Spinal cord (tissue), 9 donors: ENCODE measurements at regions not wholly inside any gene's neighbourhood (a gene's known extent, or its start where the extent isn't known, plus 50 kb on each side); places are given as distances from the start of the nearest gene placed in this dataset.
"Not testable (repeated sequence)": the region's sequence is repeated elsewhere in the genome, so short reads cannot be mapped to it uniquely, and the experiment has no call there.

Experiments
- DNase-seq, 6 donors: peaks; one replicate each; pipeline versions ENCODE4 v3.0.0 to v3.0.0-alpha.2; 2013 to 2015; ENCODE audit warnings: low spot score in 6 of 6, low read depth in 4 of 6
- H3K27ac ChIP-seq: one replicate; pipeline ENCODE4 v1.5.1; 2013; ENCODE audit warnings: low read depth, low read length, control low read depth
- H3K27me3 ChIP-seq: one replicate; pipeline ENCODE4 v1.6.1; 2013; ENCODE audit warnings: low read length; ENCODE audit not compliant: control insufficient read depth, insufficient read depth
- H3K36me3 ChIP-seq: one replicate; pipeline ENCODE4 v1.6.1; 2013; ENCODE audit warnings: low read length; ENCODE audit not compliant: control insufficient read depth, insufficient read depth
- H3K4me1 ChIP-seq: one replicate; pipeline ENCODE4 v1.6.1; 2013; ENCODE audit warnings: low read length; ENCODE audit not compliant: control insufficient read depth, insufficient read depth
- H3K4me3 ChIP-seq: one replicate; pipeline ENCODE4 v1.5.1; 2013; ENCODE audit warnings: low read depth, low read length, control low read depth
- H3K9me3 ChIP-seq: one replicate; pipeline ENCODE4 v1.6.1; 2013; ENCODE audit warnings: low read length; ENCODE audit not compliant: control insufficient read depth, insufficient read depth
- WGBS: methylation state at CpG from one replicate; pipeline ENCODE4 v1.1.5; 2013; ENCODE audit warnings: missing lambda C conversion rate; ENCODE audit not compliant: insufficient coverage; 5-methylcytosine and 5-hydroxymethylcytosine counted together
- donor health status: healthy.

GRCh38 chr4:16418814-16419213 is 192.5 kb upstream of the TAPT1 start:
- no peak overlapping the region for H3K4me3 ChIP-seq
- no peaks in the 10 kb centered on the region for H3K27me3 ChIP-seq
- peak in 1 of 6 donors; percentile 49 for DNase-seq
- no peaks in the 10 kb centered on the region for H3K36me3 ChIP-seq
- no peaks in the 10 kb centered on the region for H3K4me1 ChIP-seq
- no peaks in the 10 kb centered on the region for H3K9me3 ChIP-seq
- no peak overlapping the region for H3K27ac ChIP-seq

GRCh38 chr4:16417198-16417597 is 190.9 kb upstream of the TAPT1 start:
- WGBS: no CpG with 5 or more reads among the region's 4 CpGs
- no peaks in the 10 kb centered on the region for H3K4me1 ChIP-seq
- H3K27me3 ChIP-seq: no peaks in the 10 kb centered on the region
- no peaks in the 10 kb centered on the region for H3K9me3 ChIP-seq
- DNase-seq: no peak
- no peak overlapping the region for H3K27ac ChIP-seq
- no peaks in the 10 kb centered on the region for H3K36me3 ChIP-seq
- H3K4me3 ChIP-seq: no peak overlapping the region

DNA sequence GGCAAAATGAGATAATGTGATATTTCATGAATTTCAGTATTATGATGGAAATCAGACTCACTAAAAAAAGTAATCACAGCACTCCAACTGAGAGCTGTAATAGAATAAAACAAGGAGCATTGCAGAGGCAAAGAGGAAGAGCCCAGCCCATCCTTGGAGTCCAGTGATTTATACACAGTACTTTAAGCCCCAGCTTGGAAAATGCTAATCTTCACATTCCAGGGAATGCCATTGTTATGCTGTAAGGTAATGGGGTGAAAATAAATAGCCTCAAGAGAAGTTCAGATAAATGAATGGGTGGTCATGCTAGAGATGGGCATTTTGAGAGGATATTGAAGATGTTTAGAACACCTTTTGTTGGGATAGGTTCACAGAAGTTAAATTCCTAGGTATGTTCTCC is 190.3 kb upstream of the TAPT1 start:
- Histone ChIP-seq H3K27me3 (no peaks in the 10 kb centered on the region), H3K4me1 (no peaks in the 10 kb centered on the region), H3K9me3 (no peaks in the 10 kb centered on the region), H3K36me3 (no peaks in the 10 kb centered on the region), H3K4me3 (no peak overlapping the region), H3K27ac (no peak overlapping the region)
- DNase-seq: no peak

- Histone ChIP-seq H3K36me3 (no peaks in the 10 kb centered on the region), H3K4me3 (no peak overlapping the region), H3K27me3 (no peaks in the 10 kb centered on the region), H3K9me3 (no peaks in the 10 kb centered on the region), H3K27ac (no peak overlapping the region), H3K4me1 (no peaks in the 10 kb centered on the region)
- no peak for DNase-seq
These were observed 189.5 kb upstream of the TAPT1 start for GRCh38 chr4:16415751-16416150.

GRCh38 chr4:16413814-16414555 is 187.7 kb upstream of the TAPT1 start:
- no peak for DNase-seq
- Histone ChIP-seq H3K27ac (no peak overlapping the region), H3K36me3 (no peaks in the 10 kb centered on the region), H3K27me3 (no peaks in the 10 kb centered on the region), H3K4me3 (no peak overlapping the region), H3K4me1 (no peaks in the 10 kb centered on the region), H3K9me3 (no peaks in the 10 kb centered on the region)
- WGBS: 79% methylated on average over 5 of the region's 10 CpGs

DNA sequence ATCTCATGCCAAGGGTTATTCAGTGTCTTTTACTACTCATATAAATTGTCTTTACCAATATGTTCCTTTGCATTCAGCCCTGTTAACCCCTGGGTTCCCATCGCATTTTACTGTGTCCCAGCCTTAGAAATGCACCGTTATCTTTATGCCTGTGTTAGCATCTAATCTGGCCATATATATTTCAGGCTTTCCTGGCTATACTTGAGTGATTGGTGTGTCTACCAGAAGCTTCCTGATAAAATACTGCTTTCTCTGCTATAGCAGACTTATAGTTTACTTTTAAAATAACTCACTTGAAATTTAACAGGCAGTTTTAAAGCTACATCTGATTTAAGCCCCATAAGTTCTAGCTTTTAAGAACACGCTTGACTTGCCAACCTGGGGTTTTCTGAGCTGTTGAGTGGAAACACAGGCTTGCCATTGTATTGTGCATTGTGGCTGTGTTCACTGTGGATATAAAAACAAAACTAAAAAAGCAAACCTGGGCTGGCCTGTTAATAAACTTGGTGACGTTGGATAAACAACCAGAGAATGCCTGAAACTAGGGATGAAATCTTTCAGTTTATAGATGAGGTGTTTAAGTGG is 185.3 kb upstream of the TAPT1 start:
- H3K36me3 ChIP-seq: no peaks in the 10 kb centered on the region
- H3K9me3 ChIP-seq: no peaks in the 10 kb centered on the region
- no peak overlapping the region for H3K27ac ChIP-seq
- H3K4me1 ChIP-seq: no peaks in the 10 kb centered on the region
- DNase-seq: no peak
- no peaks in the 10 kb centered on the region for H3K27me3 ChIP-seq
- 76% methylated on average over 3 of the region's 4 CpGs for WGBS
- H3K4me3 ChIP-seq: no peak overlapping the region

- H3K36me3 ChIP-seq, H3K27ac ChIP-seq, H3K4me1 ChIP-seq, H3K9me3 ChIP-seq, H3K27me3 ChIP-seq, H3K4me3 ChIP-seq, DNase-seq: not testable (repeated sequence)
- WGBS: no CpG with 5 or more reads among the region's 32 CpGs
These were observed 166.9 kb upstream of the TAPT1 start for GRCh38 chr4:16393216-16393615.

GRCh38 chr4:16391196-16391595 is 164.9 kb upstream of the TAPT1 start:
- Histone ChIP-seq H3K9me3 (no peaks in the 10 kb centered on the region), H3K27me3 (no peaks in the 10 kb centered on the region)
- 88% methylated on average over 3 of the region's 3 CpGs for WGBS

GRCh38 chr4:16387448-16387847 is 161.2 kb upstream of the TAPT1 start:
- H3K4me1 ChIP-seq: peaks cover 3% of the 10 kb centered on the region
- no peak overlapping the region for H3K4me3 ChIP-seq
- H3K36me3 ChIP-seq: no peaks in the 10 kb centered on the region
- no peak for DNase-seq
- H3K27ac ChIP-seq: no peak overlapping the region
- no peaks in the 10 kb centered on the region for H3K9me3 ChIP-seq
- H3K27me3 ChIP-seq: no peaks in the 10 kb centered on the region
- WGBS: 92% methylated on average over 1 of the region's 1 CpG

More at GRCh38 chr4:16391196-16391595, 164.9 kb upstream of the TAPT1 start:
- H3K27ac ChIP-seq: no peak overlapping the region
- H3K4me1 ChIP-seq: no peaks in the 10 kb centered on the region
- H3K4me3 ChIP-seq: no peak overlapping the region
- no peaks in the 10 kb centered on the region for H3K36me3 ChIP-seq
- DNase-seq: no peak

DNA sequence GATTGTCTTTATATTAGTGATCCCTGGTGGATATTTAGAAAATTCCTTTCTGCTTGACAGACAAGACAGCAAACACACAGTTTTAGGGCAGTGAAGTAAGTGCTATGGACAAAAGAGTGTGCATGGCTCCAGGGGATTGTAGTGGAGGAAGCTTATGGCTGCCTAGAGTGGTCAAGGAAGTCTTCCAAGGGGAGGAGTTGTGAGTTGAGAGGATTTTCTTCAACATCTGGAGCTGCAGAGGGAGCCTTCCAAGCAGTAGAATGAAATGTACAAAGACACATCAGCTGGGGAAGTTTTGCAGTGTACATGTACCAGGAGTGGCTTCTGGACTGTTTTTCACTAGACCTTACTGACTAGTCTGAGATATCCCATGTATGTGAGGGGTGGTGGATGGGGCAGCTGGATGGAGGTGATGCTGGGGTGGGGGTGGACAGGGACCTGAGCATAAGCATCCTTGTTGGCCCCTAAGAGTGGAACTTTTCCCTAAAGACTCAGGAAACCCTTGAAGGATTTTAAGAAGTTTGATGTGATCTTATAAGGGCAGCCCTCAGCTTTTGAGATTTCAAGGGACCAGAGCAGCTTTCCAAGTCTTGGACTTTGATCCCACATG is 160.5 kb upstream of the TAPT1 start:
- peaks cover 3% of the 10 kb centered on the region for H3K4me1 ChIP-seq
- no peak overlapping the region for H3K27ac ChIP-seq
- no peaks in the 10 kb centered on the region for H3K27me3 ChIP-seq
- no peaks in the 10 kb centered on the region for H3K36me3 ChIP-seq
- no peaks in the 10 kb centered on the region for H3K9me3 ChIP-seq
- DNase-seq: no peak
- no peak overlapping the region for H3K4me3 ChIP-seq
